SKM-1 treated with dmso at 0.1 percent for 144 hours (cell line): ENCODE measurements at regions not wholly inside any gene's neighbourhood (a gene's known extent, or its start where the extent isn't known, plus 50 kb on each side); places are given as distances from the start of the nearest gene placed in this dataset.

Experiments
- DNase-seq: peaks from one replicate; lab custom pipeline; 2025; ENCODE audit not compliant: unreplicated experiment; lab: John Stamatoyannopoulos, UW

- no peak for DNase-seq
Observed at GRCh38 chr13:68368922-68369321, 1138.8 kb upstream of the PCDH9 start.

GRCh38 chr13:68359105-68359504 lies 1129.0 kb upstream of the PCDH9 start:
- no peak for DNase-seq

- no peak for DNase-seq
Observed at GRCh38 chr13:68358294-68358705, 1128.2 kb upstream of the PCDH9 start.

GRCh38 chr13:68350554-68350953 lies 1120.4 kb upstream of the PCDH9 start:
- no peak for DNase-seq

GRCh38 chr13:68347220-68347619 lies 1117.1 kb upstream of the PCDH9 start:
- DNase-seq: no peak

- DNase-seq: no peak
Observed at GRCh38 chr13:68345963-68346531, 1115.9 kb upstream of the PCDH9 start.

- no peak for DNase-seq
Observed at GRCh38 chr13:68323124-68323523, 1093.0 kb upstream of the PCDH9 start.

- DNase-seq: no peak
Observed at GRCh38 chr13:68319384-68319783, 1089.2 kb upstream of the PCDH9 start.

- DNase-seq: peak; percentile 13
Observed at GRCh38 chr13:68304286-68304893, 1074.3 kb upstream of the PCDH9 start.

- DNase-seq: no peak
Observed at GRCh38 chr13:68293631-68294030, 1063.5 kb upstream of the PCDH9 start.

- no peak for DNase-seq
Observed at GRCh38 chr13:68292601-68293000, 1062.5 kb upstream of the PCDH9 start.

GRCh38 chr13:68291595-68291994 lies 1061.5 kb upstream of the PCDH9 start:
- no peak for DNase-seq

GRCh38 chr13:68275758-68276157 lies 1045.6 kb upstream of the PCDH9 start:
- no peak for DNase-seq

- DNase-seq: no peak
Observed at GRCh38 chr13:68272652-68273051, 1042.5 kb upstream of the PCDH9 start.

GRCh38 chr13:68264692-68265091 lies 1034.6 kb upstream of the PCDH9 start:
- DNase-seq: no peak

GRCh38 chr13:68261105-68261504 lies 1031.0 kb upstream of the PCDH9 start:
- peak; percentile 12 for DNase-seq

- DNase-seq: no peak
Observed at GRCh38 chr13:68257111-68257842, 1027.1 kb upstream of the PCDH9 start.

GRCh38 chr13:68254151-68254550 lies 1024.0 kb upstream of the PCDH9 start:
- DNase-seq: no peak

- DNase-seq: no peak
Observed at GRCh38 chr13:68234274-68234673, 1004.1 kb upstream of the PCDH9 start.

- DNase-seq: no peak
Observed at GRCh38 chr13:68232351-68233130, 1002.4 kb upstream of the PCDH9 start.

GRCh38 chr13:68214691-68215415 lies 984.7 kb upstream of the PCDH9 start:
- no peak for DNase-seq
